T-helper 1 cell (primary cell): ENCODE measurements at regions not wholly inside any gene's neighbourhood (a gene's known extent, or its start where the extent isn't known, plus 50 kb on each side); places are given as distances from the start of the nearest gene placed in this dataset.
"Not testable (repeated sequence)": the region's sequence is repeated elsewhere in the genome, so short reads cannot be mapped to it uniquely, and the experiment has no call there.

Experiments
- DNase-seq, 5 donors: peaks; one replicate each; pipeline ENCODE4 v3.0.0-alpha.2; 2012 to 2020

GRCh38 chr1:228994676-228995594 is 259.7 kb downstream of the RHOU start:
- no peak for DNase-seq

GRCh38 chr1:228996281-228996680 is 261.0 kb downstream of the RHOU start:
- DNase-seq = no peak

GRCh38 chr1:228997721-228998144 is 262.5 kb downstream of the RHOU start:
- no peak for DNase-seq

GRCh38 chr1:228998179-228998578 is 262.9 kb downstream of the RHOU start:
- no peak for DNase-seq

GRCh38 chr1:228999446-229000170 is 264.3 kb downstream of the RHOU start:
- DNase-seq = no peak

- no peak for DNase-seq
Measured at GRCh38 chr1:229000187-229000586, 264.9 kb downstream of the RHOU start.

GRCh38 chr1:229001467-229002011 is 266.3 kb downstream of the RHOU start:
- no peak for DNase-seq

- DNase-seq = no peak
Measured at GRCh38 chr1:229002037-229002436, 266.8 kb downstream of the RHOU start.

GRCh38 chr1:229002451-229002960 is 267.2 kb downstream of the RHOU start:
- no peak for DNase-seq

GRCh38 chr1:229003233-229004031 is 267.5 kb upstream of the RAB4A start:
- no peak for DNase-seq

- no peak for DNase-seq
Measured at GRCh38 chr1:229004066-229004833, 266.7 kb upstream of the RAB4A start.

GRCh38 chr1:229005097-229005496 is 265.8 kb upstream of the RAB4A start:
- no peak for DNase-seq

GRCh38 chr1:229005556-229005955 is 265.4 kb upstream of the RAB4A start:
- no peak for DNase-seq

- DNase-seq = no peak
Measured at GRCh38 chr1:229006121-229006870, 264.6 kb upstream of the RAB4A start.

GRCh38 chr1:229007167-229007566 is 263.7 kb upstream of the RAB4A start:
- no peak for DNase-seq

GRCh38 chr1:229007701-229008100 is 263.2 kb upstream of the RAB4A start:
- DNase-seq = no peak

- not testable (repeated sequence) for DNase-seq
Measured at GRCh38 chr1:229008347-229008746, 262.6 kb upstream of the RAB4A start.

GRCh38 chr1:229011022-229011421 is 259.9 kb upstream of the RAB4A start:
- DNase-seq = no peak

- no peak for DNase-seq
Measured at GRCh38 chr1:229012823-229013222, 258.1 kb upstream of the RAB4A start.

GRCh38 chr1:229013981-229014380 is 256.9 kb upstream of the RAB4A start:
- no peak for DNase-seq

GRCh38 chr1:229015806-229016205 is 255.1 kb upstream of the RAB4A start:
- no peak for DNase-seq
